ENCODE measurements at regions not wholly inside any gene's neighbourhood (a gene's known extent, or its start where the extent isn't known, plus 50 kb on each side); places are given as distances from the start of the nearest gene placed in this dataset.
A peak's percentile ranks its signal among the peaks of the same experiment; 100 is the strongest.

DNA sequence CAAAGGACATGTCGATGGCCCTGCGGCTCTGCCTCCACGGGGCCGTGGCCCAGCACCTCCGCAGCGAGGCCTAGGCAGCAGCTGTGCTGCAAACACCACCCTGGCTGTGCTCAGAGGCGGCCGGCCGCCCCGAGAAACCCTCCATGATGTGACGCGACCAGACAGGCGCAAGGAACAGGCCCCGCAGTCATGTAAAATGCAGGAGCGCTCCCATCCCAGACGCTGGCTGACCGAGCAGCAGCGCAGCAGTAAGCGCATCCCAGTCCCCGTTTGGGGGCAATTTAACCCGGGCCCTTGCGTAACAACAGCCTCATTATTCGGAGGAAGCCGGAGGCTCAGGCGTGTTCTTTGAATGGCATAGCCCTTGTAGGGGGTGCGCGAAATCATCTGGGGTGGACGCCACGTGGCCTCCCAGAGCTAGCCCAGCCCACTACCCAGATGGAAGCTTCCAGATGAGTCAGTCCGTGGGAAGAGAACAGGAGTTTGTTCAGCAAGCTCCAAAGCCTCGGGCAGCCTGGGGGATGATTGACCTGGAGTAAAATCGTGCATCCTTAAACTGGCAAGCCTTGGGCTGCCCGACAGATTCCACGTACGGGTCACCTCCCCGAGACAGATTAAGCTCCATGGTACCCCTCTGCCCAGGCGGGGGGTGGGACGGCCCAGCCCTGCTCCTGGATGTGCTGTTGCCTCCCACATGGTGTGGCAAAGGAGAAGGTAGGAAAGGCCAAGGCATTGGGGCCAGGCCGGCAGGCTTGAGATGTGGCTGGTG lies 124.0 kb downstream of the HMX1 start:
- Histone ChIP-seq H3K27ac (no peak overlapping the region), H3K9me3 (ENCODE audit: severe bottlenecking) (no peaks in the 10 kb centered on the region), H3K36me3 (no peaks in the 10 kb centered on the region), H3K27me3 (ENCODE audit: insufficient read depth, low read depth, severe bottlenecking) (no peaks in the 10 kb centered on the region), H3K4me3 (ENCODE audit: low read depth, low read length) (no peak overlapping the region)
- no peak for DNase-seq
- TF ChIP-seq, protein P1, sequence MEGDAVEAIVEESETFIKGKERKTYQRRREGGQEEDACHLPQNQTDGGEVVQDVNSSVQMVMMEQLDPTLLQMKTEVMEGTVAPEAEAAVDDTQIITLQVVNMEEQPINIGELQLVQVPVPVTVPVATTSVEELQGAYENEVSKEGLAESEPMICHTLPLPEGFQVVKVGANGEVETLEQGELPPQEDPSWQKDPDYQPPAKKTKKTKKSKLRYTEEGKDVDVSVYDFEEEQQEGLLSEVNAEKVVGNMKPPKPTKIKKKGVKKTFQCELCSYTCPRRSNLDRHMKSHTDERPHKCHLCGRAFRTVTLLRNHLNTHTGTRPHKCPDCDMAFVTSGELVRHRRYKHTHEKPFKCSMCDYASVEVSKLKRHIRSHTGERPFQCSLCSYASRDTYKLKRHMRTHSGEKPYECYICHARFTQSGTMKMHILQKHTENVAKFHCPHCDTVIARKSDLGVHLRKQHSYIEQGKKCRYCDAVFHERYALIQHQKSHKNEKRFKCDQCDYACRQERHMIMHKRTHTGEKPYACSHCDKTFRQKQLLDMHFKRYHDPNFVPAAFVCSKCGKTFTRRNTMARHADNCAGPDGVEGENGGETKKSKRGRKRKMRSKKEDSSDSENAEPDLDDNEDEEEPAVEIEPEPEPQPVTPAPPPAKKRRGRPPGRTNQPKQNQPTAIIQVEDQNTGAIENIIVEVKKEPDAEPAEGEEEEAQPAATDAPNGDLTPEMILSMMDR (IDR thresholded peaks at IDR 0.05; ENCODE audit: low read depth, low read length) = no peak

DNA sequence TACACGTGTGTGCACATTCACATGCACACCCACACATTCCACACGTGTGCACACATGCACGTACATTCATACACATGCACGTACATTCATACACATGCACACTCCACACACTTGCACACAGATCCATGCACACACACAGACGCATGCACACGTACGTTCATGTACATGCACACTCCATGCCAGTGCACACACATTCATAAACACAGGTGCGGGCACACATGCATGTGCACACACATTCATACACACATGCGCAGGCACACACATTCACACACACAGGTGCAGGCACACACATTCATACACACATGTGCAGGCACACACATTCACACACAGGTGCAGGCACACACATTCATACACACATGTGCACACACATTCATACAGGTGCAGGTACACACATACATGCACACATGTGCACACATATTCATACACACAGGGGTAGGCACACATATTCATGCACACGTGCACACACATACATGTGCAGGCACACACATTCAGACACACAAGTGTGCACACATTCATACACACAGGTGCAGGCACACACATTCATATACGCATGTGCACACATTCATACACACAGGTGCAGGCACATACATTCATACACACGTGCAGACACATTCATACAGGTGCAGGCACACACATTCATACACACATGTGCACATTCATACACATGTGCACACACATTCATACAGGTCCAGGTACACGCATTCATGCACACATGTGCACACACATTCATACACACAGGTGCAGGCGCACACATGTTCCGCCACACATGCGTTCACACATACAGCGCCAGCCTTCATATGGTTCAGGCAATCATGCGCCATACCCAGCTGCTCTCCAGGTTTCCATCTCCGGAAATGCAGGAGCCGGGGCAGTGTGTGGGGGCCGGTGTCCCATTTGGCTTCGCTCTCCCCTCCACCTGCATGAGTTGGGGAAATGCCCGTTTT lies 124.8 kb downstream of the HMX1 start:
- TF ChIP-seq, protein P1 (IDR thresholded peaks at IDR 0.05; ENCODE audit: low read depth, low read length) = no peak
- H3K27me3 ChIP-seq (ENCODE audit: insufficient read depth, low read depth, severe bottlenecking) = no peaks in the 10 kb centered on the region
- H3K9me3 ChIP-seq (ENCODE audit: severe bottlenecking) = no peaks in the 10 kb centered on the region
- H3K36me3 ChIP-seq = no peaks in the 10 kb centered on the region
- peak; percentile 4 for DNase-seq
- no peak overlapping the region for H3K27ac ChIP-seq
- H3K4me3 ChIP-seq (ENCODE audit: low read depth, low read length) = no peak overlapping the region

DNA sequence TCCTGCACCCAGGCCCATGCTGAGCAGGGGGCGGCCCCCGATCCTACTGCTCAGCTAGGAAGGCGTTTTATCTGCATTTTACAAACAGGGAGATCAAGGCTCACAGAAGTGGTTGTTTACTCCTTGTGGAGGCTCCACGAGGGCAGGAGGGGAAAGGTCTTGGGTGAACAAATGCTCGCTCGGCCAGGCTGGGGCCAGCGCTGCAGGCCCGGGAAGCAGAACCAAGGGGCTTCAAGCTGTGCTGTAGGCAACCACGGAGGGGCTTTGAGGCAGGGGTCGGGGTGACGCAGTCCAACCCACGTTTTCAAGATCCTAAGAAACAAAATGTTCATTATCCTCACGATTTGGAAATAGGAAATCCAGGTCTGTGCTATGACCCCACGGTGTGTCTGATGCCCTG lies 125.8 kb downstream of the HMX1 start:
- no peak overlapping the region for H3K4me3 ChIP-seq (ENCODE audit: low read depth, low read length)
- TF ChIP-seq, protein P1 (IDR thresholded peaks at IDR 0.05; ENCODE audit: low read depth, low read length) = no peak
- no peaks in the 10 kb centered on the region for H3K36me3 ChIP-seq
- peak; percentile 1 for DNase-seq
- no peaks in the 10 kb centered on the region for H3K9me3 ChIP-seq (ENCODE audit: severe bottlenecking)
- no peaks in the 10 kb centered on the region for H3K27me3 ChIP-seq (ENCODE audit: insufficient read depth, low read depth, severe bottlenecking)
- H3K27ac ChIP-seq = no peak overlapping the region

DNA sequence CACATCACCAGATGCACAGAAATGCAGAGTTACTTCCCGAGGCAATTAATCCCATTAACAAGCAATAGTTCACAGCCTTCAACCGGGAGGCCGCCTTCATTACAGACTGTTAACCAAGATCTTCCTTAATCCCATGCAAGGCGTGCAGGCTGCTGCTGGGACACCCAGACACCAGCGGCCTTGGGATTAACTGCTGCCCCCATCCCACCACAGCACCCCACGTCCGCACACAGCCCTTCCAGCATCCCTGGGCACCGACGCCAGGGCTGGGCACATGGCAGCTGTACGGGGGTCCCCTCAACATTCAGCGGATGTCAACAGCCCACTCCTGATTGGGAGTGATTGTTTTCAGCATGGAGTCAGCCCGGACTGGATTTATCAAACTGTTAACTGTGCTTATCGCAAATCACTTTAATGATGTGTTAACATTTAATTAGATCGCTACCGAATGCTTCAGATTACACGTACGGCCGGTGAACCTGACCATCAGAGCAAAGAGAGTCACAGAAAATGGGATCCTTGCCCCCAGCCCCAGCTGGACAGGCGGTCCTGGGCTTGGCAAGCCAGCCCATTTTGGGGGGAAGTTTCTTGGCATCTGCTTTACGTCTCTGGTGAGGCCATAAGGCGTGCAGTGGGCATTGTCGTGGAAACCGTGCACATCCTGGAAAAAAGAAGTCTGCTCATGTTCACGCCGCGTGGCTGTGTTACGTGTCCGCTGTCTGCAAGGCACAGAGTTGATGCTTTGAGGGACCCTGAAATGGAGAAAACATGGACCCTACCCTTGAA lies 126.4 kb downstream of the HMX1 start:
- Histone ChIP-seq H3K27ac (no peak overlapping the region), H3K27me3 (ENCODE audit: insufficient read depth, low read depth, severe bottlenecking) (no peaks in the 10 kb centered on the region), H3K36me3 (no peaks in the 10 kb centered on the region), H3K9me3 (ENCODE audit: severe bottlenecking) (no peaks in the 10 kb centered on the region), H3K4me3 (ENCODE audit: low read depth, low read length) (peak overlapping the region; percentile 20)
- TF ChIP-seq, protein P1 (IDR thresholded peaks at IDR 0.05; ENCODE audit: low read depth, low read length) = no peak
- DNase-seq = peak; percentile 81

DNA sequence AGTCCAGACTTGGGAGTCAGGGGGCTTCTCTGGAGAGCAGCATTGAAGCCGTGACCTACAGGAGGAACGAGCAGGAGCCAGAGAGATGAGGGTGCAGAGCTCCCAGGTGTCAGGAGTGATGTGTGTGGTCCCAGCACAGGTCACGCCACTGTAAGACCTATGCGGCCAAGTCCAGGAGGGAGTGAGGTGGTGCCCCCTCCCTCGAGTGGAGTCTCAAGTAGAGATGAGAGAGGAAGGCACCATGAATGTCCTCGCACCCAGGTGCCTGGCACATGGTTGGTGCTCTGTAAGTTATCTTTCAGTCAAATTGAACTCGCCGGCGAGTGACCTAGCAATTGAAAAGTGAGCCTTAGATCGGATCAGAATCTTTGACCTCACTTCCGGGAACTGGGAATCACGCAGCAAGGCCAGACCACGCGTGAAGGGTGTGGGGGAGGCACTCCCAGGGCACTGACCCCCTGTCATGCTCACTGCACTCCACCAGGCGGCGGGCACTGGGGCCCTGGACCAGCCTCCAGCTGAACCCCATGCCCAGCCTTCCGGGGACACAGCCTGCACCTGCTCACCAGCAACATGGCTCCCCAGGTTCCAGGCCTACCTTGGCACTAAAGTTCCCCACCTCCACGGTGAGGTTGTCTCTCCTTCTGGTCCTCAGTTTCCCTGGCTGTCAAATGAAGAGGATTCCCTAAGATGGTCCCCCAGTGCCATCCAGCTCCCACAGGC lies 127.4 kb downstream of the HMX1 start:
- TF ChIP-seq, protein P1 (IDR thresholded peaks at IDR 0.05; ENCODE audit: low read depth, low read length) = peak; percentile 69
- H3K4me3 ChIP-seq (ENCODE audit: low read depth, low read length) = no peak overlapping the region
- H3K9me3 ChIP-seq (ENCODE audit: severe bottlenecking) = no peaks in the 10 kb centered on the region
- no peaks in the 10 kb centered on the region for H3K27me3 ChIP-seq (ENCODE audit: insufficient read depth, low read depth, severe bottlenecking)
- no peaks in the 10 kb centered on the region for H3K36me3 ChIP-seq
- peak; percentile 23 for DNase-seq
- no peak overlapping the region for H3K27ac ChIP-seq

Data from WERI-Rb-1 (cell line).